Gastroesophageal sphincter (tissue), 3 donors: ENCODE measurements at regions not wholly inside any gene's neighbourhood (a gene's known extent, or its start where the extent isn't known, plus 50 kb on each side); places are given as distances from the start of the nearest gene placed in this dataset.

Experiments
- CTCF ChIP-seq, 4 experiments: fragments of 200-600 bp in 2 of 4; fragments of 450-650 bp in 2 of 4; sonication (generic) in 1 of 4; IDR thresholded peaks; one replicate each; pipeline ENCODE4 v1.5.1; 2017 to 2019; ENCODE audit warnings: antibody characterized with exemption in 4 of 4, mild to moderate bottlenecking in 2 of 4, moderate library complexity in 2 of 4
- POLR2A ChIP-seq, 2 donors: fragments of 450-650 bp; IDR thresholded peaks; one replicate each; pipeline ENCODE4 v1.6.1; 2017; ENCODE audit warnings: antibody characterized with exemption in 2 of 2, mild to moderate bottlenecking in 2 of 2, moderate library complexity in 1 of 2

GRCh38 chr3:30204126-30204525, 402.3 kb upstream of the TGFBR2 start:
- TF ChIP-seq CTCF (IDR thresholded peaks at IDR 0.05) (no peak), POLR2A (IDR thresholded peaks at IDR 0.05) (no peak)
